Thoracic aorta (tissue), 2 donors: ENCODE measurements at regions not wholly inside any gene's neighbourhood (a gene's known extent, or its start where the extent isn't known, plus 50 kb on each side); places are given as distances from the start of the nearest gene placed in this dataset.
"Not testable (repeated sequence)": the region's sequence is repeated elsewhere in the genome, so short reads cannot be mapped to it uniquely, and the experiment has no call there.

Source experiments
- ATAC-seq: fragments of 150-250 bp; one replicate; pipeline ENCODE4 v1.8.0; 2017; ENCODE audit warnings: low read depth; ENCODE audit not compliant: insufficient number of reproducible peaks, low FRiP score
- DNase-seq: peaks from one replicate; pipeline ENCODE4 v3.0.0-alpha.2; 2020; ENCODE audit warnings: low spot score
- H3K27ac ChIP-seq, 2 donors: fragments of 200-600 bp; sonication (generic); 1 replicate in 1 of 2; 2 replicates in 1 of 2; pipeline ENCODE4 v1.5.1; 2016; ENCODE audit warnings: mild to moderate bottlenecking in 2 of 2, moderate library complexity in 2 of 2
- H3K27me3 ChIP-seq: fragments of 200-600 bp; sonication (generic); replicated peaks from 2 replicates; pipeline ENCODE4 v1.6.0; 2016; ENCODE audit warnings: mild to moderate bottlenecking; ENCODE audit not compliant: insufficient read depth
- H3K36me3 ChIP-seq: fragments of 200-600 bp; sonication (generic); one replicate; pipeline ENCODE4 v1.5.1; 2016
- H3K4me1 ChIP-seq, 2 donors: fragments of 200-600 bp; sonication (generic); 1 replicate in 1 of 2; 2 replicates in 1 of 2; pipeline versions ENCODE4 v1.5.1 to v1.6.0; 2016; ENCODE audit warnings: low read depth in 2 of 2, mild to moderate bottlenecking in 1 of 2; ENCODE audit not compliant: control insufficient read depth in 1 of 2
- H3K4me3 ChIP-seq: fragments of 200-600 bp; sonication (generic); 2 replicates; pipeline ENCODE4 v1.5.1; 2016; ENCODE audit warnings: mild to moderate bottlenecking
- H3K9me3 ChIP-seq: fragments of 200-600 bp; sonication (generic); 2 replicates; pipeline ENCODE4 v1.5.1; 2016
- TF ChIP-seq, protein P1 (sequence below): fragments of 200-600 bp; sonication (generic); IDR thresholded peaks from one replicate; pipeline ENCODE4 v1.5.1; 2019; ENCODE audit warnings: antibody characterized with exemption

DNA sequence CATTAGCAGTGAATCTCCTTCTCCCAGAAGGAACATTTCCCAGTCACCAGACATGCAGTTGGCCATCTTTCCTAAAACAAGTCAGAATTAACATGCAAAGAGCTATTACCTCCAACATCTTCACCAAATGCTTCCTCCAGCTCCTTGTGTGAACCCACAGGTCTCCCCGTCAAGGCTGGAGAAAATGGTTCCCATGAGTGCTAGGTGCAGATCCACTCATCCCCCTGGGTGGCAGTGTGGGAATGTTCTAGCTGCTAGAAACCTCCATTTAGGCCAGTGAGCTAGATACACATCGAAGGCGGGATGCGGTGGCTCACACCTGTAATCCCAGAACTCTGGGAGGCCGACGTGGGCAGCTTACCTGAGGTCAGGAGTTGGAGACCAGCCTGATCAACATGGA, 603.9 kb upstream of the SLC35B3 start:
- no peak for ATAC-seq
- Histone ChIP-seq H3K36me3 (no peaks in the 10 kb centered on the region), H3K9me3 (no peaks in the 10 kb centered on the region), H3K27ac (no peak overlapping the region), H3K4me3 (no peak overlapping the region), H3K27me3 (no peaks in the 10 kb centered on the region), H3K4me1 (no peaks in the 10 kb centered on the region)
- no peak for DNase-seq
- TF ChIP-seq, protein P1, sequence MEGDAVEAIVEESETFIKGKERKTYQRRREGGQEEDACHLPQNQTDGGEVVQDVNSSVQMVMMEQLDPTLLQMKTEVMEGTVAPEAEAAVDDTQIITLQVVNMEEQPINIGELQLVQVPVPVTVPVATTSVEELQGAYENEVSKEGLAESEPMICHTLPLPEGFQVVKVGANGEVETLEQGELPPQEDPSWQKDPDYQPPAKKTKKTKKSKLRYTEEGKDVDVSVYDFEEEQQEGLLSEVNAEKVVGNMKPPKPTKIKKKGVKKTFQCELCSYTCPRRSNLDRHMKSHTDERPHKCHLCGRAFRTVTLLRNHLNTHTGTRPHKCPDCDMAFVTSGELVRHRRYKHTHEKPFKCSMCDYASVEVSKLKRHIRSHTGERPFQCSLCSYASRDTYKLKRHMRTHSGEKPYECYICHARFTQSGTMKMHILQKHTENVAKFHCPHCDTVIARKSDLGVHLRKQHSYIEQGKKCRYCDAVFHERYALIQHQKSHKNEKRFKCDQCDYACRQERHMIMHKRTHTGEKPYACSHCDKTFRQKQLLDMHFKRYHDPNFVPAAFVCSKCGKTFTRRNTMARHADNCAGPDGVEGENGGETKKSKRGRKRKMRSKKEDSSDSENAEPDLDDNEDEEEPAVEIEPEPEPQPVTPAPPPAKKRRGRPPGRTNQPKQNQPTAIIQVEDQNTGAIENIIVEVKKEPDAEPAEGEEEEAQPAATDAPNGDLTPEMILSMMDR: no peak

DNA sequence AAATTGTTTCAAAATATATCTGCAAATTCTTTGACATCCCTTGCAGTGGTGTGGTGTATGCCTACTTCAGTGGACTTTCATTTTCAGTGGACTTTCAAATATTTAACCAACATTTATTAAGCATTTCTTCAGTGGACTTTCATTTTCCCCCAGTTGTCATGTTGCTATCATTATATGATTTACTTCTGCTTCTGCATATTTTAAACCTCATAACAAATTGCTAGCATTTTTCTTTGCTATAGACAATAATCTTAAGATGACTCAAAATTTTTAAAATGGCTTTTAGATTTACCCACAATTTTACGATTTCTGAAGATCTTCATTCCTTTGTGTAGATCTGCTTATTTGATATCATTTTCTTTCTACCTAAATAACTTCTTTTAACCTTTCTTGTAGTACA, 592.7 kb upstream of the SLC35B3 start:
- H3K9me3 ChIP-seq: no peaks in the 10 kb centered on the region
- no peak overlapping the region for H3K27ac ChIP-seq
- no peak for DNase-seq
- ATAC-seq: no peak
- no peaks in the 10 kb centered on the region for H3K4me1 ChIP-seq
- H3K4me3 ChIP-seq: no peak overlapping the region
- TF ChIP-seq, protein P1: no peak
- H3K27me3 ChIP-seq: no peaks in the 10 kb centered on the region
- no peaks in the 10 kb centered on the region for H3K36me3 ChIP-seq

DNA sequence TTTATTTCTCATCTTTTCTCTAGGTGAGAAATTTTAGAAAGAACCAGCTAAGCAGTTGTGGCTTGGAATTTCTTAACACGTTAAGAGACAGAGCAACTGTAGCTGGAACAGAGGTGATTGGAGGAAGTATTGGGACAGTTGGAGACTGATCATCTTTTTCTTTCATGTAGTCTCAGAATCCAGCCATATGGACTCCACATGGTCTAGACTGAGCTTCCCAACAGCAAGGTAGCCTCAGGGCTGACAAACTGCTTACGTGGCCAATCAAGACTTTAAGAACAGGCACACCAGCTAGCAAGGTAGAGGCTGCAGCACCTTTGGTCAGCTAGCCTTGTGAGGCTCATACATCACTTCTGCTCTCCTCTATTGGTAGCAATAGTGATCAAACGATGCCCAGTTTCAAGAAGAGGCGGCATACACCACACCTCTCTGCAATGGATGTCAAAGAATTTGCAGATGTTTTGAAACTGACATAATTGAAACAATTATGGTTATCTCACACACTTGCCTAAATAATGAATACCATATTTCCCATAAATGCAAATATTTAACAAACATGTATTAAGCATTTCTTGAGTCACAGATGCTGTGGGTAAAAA, 590.5 kb upstream of the SLC35B3 start:
- no peaks in the 10 kb centered on the region for H3K9me3 ChIP-seq
- no peak for DNase-seq
- TF ChIP-seq, protein P1: no peak
- H3K27me3 ChIP-seq: no peaks in the 10 kb centered on the region
- H3K4me1 ChIP-seq: no peaks in the 10 kb centered on the region
- no peak overlapping the region for H3K27ac ChIP-seq
- no peak overlapping the region for H3K4me3 ChIP-seq
- no peaks in the 10 kb centered on the region for H3K36me3 ChIP-seq
- ATAC-seq: no peak

DNA sequence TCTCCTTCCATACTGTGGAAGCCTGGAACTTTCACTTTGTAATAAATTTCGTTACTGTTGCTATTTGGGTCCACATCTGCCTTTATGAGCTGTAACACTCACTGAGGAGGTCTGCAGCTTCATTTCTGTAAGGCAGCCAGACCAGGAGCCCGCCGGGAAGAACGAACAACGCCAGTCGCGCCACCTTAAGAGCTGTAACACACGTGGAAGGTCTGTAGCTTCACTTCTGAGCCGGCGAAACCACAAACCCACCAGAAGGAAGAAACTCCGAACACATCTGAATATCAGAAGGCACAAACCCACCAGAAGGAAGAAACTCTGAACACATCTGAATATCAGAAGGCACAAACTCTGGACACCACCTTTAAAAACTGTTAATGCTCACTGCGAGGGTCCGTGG, 589.9 kb upstream of the SLC35B3 start:
- no peaks in the 10 kb centered on the region for H3K27me3 ChIP-seq
- TF ChIP-seq, protein P1: no peak
- H3K27ac ChIP-seq: no peak overlapping the region
- H3K9me3 ChIP-seq: no peaks in the 10 kb centered on the region
- DNase-seq (no peak), ATAC-seq (no peak)
- no peaks in the 10 kb centered on the region for H3K4me1 ChIP-seq
- no peak overlapping the region for H3K4me3 ChIP-seq
- no peaks in the 10 kb centered on the region for H3K36me3 ChIP-seq

DNA sequence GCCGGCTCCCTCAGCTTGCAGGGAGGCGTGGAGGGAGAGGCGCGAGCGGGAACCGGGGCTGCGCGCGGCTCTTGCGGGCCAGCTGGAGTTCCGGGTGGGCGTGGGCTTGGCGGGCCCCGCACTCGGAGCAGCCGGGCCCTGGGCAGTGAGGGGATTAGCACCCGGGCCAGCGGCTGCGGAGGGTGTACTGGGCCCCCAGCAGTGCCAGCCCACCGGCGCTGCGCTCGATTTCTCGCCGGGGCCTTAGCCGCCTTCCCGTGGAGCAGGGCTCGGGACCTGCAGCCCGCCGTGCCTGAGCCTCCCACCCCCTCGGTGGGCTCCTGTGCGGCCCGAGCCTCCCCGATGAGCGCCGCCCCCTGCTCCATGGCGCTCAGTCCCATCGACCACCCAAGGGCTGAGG, 588.9 kb upstream of the SLC35B3 start:
- not testable (repeated sequence) for H3K27ac ChIP-seq, ATAC-seq

DNA sequence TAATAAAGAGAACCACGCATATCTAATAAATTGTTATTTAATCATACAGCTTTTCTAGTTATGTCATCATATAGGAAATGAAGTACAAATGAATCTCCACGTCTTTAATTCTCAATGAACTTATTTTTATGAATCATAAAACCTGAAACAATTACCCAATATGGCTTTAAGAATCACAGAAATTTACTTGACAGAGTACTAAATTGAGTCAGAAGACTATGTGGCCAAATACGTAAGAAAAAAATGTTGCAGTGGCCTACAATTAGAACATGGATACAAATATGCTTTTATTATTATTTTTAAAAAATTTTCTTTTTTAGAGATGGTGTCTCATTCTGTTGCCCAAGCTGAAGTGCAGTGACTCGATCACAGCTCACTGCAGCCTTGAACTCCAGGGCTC, 584.7 kb upstream of the SLC35B3 start:
- Histone ChIP-seq H3K27me3 (no peaks in the 10 kb centered on the region), H3K36me3 (no peaks in the 10 kb centered on the region), H3K9me3 (no peaks in the 10 kb centered on the region), H3K4me1 (no peaks in the 10 kb centered on the region), H3K4me3 (no peak overlapping the region), H3K27ac (no peak overlapping the region)
- ATAC-seq: no peak
- no peak for DNase-seq
- TF ChIP-seq, protein P1: no peak

More for the DNA sequence above, 588.9 kb upstream of the SLC35B3 start:
- H3K36me3 ChIP-seq, H3K9me3 ChIP-seq, H3K27me3 ChIP-seq, DNase-seq, H3K4me1 ChIP-seq, H3K4me3 ChIP-seq: not testable (repeated sequence)
